D721Med (cell line): ENCODE measurements at regions not wholly inside any gene's neighbourhood (a gene's known extent, or its start where the extent isn't known, plus 50 kb on each side); places are given as distances from the start of the nearest gene placed in this dataset.

Experiments
- DNase-seq: peaks from one replicate; pipeline ENCODE4 v3.0.0; 2011; ENCODE audit warnings: low spot score; ENCODE audit not compliant: insufficient read length
- FAIRE-seq: peaks from 2 replicates; lab custom pipeline; 2011; peaks lifted over from hg19 to GRCh38; lab: Jason Lieb, UNC
- CTCF ChIP-seq: IDR thresholded peaks from 2 replicates; pipeline ENCODE4 v1.5.1; 2012; ENCODE audit warnings: mild to moderate bottlenecking, control low read depth; ENCODE audit not compliant: insufficient read depth; ENCODE audit errors: missing control alignments

GRCh38 chr9:109919736-109920408 lies 139.9 kb downstream of the PALM2AKAP2 start:
- DNase-seq (no peak), FAIRE-seq (no peak)
- no peak for TF ChIP-seq CTCF

- no peak for TF ChIP-seq CTCF
- FAIRE-seq: no peak
- DNase-seq: no peak
Observed at GRCh38 chr9:109922617-109923470, 142.8 kb downstream of the PALM2AKAP2 start.

GRCh38 chr9:109923471-109923760 lies 143.4 kb downstream of the PALM2AKAP2 start:
- TF ChIP-seq CTCF: no peak
- FAIRE-seq (no peak), DNase-seq (no peak)

- DNase-seq (no peak), FAIRE-seq (no peak)
- no peak for TF ChIP-seq CTCF
Observed at GRCh38 chr9:109923806-109924205, 143.8 kb downstream of the PALM2AKAP2 start.

GRCh38 chr9:109925799-109926198 lies 145.8 kb downstream of the PALM2AKAP2 start:
- FAIRE-seq (no peak), DNase-seq (no peak)
- TF ChIP-seq CTCF: no peak

- TF ChIP-seq CTCF: no peak
- FAIRE-seq: no peak
- DNase-seq: no peak
Observed at GRCh38 chr9:109926421-109926869, 146.4 kb downstream of the PALM2AKAP2 start.

GRCh38 chr9:109931623-109932022 lies 151.6 kb downstream of the PALM2AKAP2 start:
- DNase-seq (no peak), FAIRE-seq (no peak)
- TF ChIP-seq CTCF: no peak
